Sigmoid colon (tissue), 4 donors: ENCODE measurements at regions not wholly inside any gene's neighbourhood (a gene's known extent, or its start where the extent isn't known, plus 50 kb on each side); places are given as distances from the start of the nearest gene placed in this dataset.

Source experiments
- CTCF ChIP-seq, 4 experiments: fragments of 450-650 bp in 3 of 4; fragments of 200-600 bp in 1 of 4; IDR thresholded peaks; one replicate each; pipeline ENCODE4 v1.5.1; 2016 to 2019; ENCODE audit warnings: antibody characterized with exemption in 4 of 4, mild to moderate bottlenecking in 3 of 4, moderate library complexity in 2 of 4
- EP300 ChIP-seq, 4 donors: sonication (generic); formaldehyde crosslinking; IDR thresholded peaks; one replicate each; pipeline ENCODE4 v1.6.1; 2017; ENCODE audit warnings: antibody characterized with exemption in 4 of 4
- POLR2A ChIP-seq, 2 donors: fragments of 450-650 bp; IDR thresholded peaks; one replicate each; pipeline ENCODE4 v1.6.1; 2016; ENCODE audit warnings: antibody characterized with exemption in 2 of 2, mild to moderate bottlenecking in 2 of 2, moderate library complexity in 2 of 2
- POLR2AphosphoS5 ChIP-seq, 4 donors: sonication (generic); formaldehyde crosslinking; IDR thresholded peaks; one replicate each; pipeline ENCODE4 v1.6.1; 2017; ENCODE audit warnings: antibody characterized with exemption in 4 of 4

- TF ChIP-seq CTCF (IDR thresholded peaks at IDR 0.05) (no peak), POLR2A (IDR thresholded peaks at IDR 0.05) (no peak), POLR2AphosphoS5 (IDR thresholded peaks at IDR 0.05) (no peak), EP300 (IDR thresholded peaks at IDR 0.05) (no peak)
Measured at GRCh38 chr12:13530966-13531365, 334.4 kb downstream of the EMP1 start.
